HG02943 (cell line): ENCODE measurements at regions not wholly inside any gene's neighbourhood (a gene's known extent, or its start where the extent isn't known, plus 50 kb on each side); places are given as distances from the start of the nearest gene placed in this dataset.

Source experiments
- ATAC-seq: cut with Tn5 transposase; IDR thresholded peaks from one replicate; pipeline ENCODE4 v1.9.1; 2021; ENCODE audit warnings: mild to moderate bottlenecking, low read depth, moderate library complexity; ENCODE audit not compliant: unreplicated experiment

DNA sequence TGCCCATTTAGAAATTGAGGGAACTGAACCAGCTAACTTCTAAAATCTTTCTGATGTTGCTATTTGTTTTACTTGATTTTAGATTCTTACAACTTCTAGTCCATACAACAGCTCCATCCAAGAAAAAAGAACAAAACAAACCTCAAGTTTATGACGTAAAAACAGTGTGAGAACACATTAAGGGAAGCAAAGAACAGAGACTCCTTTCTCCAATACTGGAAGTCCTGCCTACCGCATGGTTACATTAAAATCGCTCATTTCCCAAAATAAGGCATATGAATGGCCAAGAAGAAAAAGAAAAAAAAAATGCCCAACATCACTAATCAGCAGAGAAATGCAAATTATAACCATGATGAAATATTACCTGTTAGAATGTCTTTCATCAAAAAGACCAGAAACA is 110.0 kb downstream of the TRIB2 start:
- no peak for ATAC-seq

DNA sequence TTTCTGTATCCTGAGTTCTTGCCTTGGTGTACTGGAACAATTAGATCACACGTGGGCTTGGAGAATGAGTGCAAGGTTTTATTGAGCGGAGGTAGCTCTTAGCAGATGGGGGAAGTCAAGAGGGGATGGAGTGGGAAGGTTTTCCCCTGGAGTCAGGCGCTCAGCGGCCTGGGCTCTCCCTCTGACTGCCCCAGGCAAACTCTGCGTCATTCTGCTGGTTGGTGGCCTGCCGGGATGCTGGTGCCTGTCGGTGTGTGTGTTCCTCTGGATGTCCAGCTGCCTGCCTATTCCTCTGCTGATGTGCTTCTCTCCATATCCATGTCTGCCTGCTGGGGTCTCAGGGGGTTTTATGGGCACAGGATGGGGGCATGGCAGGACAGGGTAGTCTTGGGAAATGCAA is 111.0 kb downstream of the TRIB2 start:
- ATAC-seq = no peak

DNA sequence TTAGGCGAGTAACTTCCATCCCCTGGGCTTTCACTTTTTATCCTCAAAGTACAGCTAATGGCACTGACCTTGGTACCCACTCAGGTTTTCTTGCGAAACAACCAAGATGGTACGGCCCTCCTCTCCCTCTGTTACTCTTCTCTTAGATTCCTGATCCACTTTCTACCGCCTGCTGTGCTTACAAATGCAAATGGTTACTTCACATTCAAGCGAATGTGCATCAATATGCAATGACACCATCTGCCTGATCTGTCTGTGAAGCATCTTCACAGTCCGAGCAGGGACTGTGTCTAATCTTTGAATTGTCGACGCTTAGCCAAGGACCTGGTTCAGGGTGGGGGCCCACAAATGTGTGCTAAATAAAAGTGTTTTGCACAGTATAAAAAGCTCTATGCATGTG is 112.2 kb downstream of the TRIB2 start:
- no peak for ATAC-seq

DNA sequence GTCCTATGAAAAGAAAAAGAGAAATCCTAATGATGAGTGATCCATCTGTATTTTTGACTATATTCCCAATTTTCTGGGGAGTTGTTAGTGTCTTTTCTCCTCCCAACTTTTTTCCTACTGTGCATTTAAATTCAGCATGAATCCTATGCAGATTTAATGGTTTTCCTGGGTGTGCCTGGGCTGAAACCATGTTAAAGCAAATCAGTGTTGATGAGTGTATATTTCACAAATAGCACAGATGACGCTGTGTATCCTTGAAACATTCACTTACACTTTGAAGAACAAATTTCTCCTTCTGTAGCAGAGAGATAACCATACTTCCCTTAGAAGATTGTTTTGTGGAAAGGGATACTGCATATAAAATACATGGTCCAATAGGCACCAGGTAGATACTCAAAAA is 114.3 kb downstream of the TRIB2 start:
- ATAC-seq = no peak

DNA sequence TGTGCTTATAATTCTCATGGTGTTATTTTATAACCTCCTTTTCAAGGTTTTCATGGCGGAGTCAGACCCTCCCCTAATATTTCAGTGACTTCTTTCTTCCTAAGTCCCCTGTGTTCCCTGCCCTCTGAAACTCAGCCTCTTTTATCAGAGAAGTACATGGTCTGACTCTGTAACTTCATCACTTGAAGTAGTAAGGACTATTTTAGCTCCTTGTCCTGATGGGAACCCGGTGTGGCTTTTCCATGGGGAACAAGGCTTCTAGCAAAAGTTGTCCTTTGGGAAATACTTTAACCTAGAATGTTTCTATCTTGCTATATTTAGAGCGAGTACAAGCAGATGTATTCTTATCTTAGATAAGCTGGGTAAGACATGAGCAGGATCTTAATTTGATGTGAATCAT is 117.5 kb downstream of the TRIB2 start:
- no peak for ATAC-seq

DNA sequence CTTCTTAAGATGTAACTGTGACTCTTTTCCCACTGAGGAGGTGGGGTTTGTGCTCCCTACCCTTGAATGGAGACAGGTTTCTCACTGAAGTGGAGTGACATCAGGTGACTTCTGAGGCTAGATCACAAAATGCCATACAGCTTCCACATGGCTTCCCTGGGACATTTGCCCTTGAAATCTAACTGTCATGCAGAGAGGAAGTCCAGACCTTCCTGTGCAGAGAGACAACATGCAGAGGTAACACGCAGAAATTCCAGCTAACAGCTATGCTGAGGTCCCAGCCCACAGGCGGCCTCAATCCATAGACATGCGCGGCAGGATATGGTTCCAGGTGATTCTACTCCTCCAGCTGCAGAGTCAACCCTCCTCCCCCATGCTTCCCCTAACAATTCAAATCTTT is 119.0 kb downstream of the TRIB2 start:
- no peak for ATAC-seq

DNA sequence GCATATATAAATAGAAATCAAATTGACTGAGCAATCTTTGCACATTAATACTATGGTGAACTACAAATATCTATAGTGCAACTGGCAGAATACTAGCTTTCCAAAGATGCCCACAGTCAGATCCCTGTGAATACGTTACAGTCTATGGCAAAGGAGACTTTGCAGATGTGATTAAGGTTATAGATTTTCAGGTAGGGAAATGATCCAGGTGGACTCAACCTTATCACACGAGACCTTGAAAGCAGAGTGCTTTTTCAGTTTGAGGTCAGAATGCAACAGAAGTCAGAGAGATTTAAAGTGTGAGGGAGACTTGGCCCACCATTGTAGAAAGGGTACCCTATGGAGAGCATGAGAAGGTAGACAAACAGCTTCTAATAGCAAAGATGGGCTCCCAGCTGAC is 122.6 kb downstream of the TRIB2 start:
- no peak for ATAC-seq

DNA sequence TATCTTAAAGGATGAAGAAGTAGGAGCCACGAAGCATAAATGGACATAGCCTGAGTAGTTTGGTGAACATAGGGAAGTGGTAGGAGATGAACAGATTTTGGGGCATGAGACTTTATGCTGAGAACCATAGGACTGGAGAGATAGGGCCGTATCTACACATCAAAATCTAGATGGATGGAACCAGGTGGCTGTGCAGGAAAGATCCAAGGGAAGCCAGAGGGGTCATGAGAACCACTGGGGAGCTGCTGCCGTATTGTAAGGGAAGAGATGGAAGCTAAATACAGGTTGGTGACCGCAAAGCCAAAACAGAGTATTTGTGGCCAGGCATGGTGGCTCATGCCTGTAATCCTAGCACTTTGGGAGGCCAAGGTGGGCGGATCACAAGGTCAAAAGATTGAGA is 124.3 kb downstream of the TRIB2 start:
- no peak for ATAC-seq

DNA sequence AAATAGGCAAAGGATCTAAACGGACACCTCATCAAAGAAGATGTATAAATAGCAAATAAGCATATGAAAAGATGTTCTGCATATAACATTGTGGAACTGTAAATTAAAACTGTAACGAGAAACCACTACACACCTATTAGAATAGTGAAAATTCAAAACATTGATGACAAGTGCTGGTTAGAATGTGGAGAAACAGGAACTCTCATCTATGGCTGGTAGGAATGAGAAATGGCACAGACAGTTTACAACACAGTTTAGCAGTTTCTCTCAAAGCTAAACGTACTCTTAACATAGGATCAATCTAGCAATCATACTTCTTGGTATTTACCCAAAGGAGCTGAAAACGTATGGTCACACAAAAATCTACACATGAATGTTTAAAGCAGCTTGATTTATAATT is 126.2 kb downstream of the TRIB2 start:
- no peak for ATAC-seq

DNA sequence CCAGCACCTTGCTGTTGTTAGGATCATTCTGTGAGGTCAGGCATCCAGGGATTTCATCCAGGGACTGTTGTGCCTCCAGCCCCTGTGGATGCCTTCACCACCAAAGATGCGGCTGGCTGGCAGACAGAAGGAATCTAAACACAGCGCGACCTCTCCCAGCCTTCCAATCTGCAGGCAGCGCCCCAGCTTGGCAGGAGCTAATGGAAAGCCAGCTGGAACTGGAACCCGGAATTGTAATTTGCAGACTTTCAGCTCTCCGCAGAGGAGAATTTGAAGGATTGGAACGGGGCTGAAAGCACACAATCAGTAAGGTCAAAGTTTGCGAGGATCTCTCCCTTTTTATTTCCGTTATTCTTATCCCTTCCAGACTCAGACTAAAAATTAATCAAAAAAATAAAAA is 127.8 kb downstream of the TRIB2 start:
- no peak for ATAC-seq

DNA sequence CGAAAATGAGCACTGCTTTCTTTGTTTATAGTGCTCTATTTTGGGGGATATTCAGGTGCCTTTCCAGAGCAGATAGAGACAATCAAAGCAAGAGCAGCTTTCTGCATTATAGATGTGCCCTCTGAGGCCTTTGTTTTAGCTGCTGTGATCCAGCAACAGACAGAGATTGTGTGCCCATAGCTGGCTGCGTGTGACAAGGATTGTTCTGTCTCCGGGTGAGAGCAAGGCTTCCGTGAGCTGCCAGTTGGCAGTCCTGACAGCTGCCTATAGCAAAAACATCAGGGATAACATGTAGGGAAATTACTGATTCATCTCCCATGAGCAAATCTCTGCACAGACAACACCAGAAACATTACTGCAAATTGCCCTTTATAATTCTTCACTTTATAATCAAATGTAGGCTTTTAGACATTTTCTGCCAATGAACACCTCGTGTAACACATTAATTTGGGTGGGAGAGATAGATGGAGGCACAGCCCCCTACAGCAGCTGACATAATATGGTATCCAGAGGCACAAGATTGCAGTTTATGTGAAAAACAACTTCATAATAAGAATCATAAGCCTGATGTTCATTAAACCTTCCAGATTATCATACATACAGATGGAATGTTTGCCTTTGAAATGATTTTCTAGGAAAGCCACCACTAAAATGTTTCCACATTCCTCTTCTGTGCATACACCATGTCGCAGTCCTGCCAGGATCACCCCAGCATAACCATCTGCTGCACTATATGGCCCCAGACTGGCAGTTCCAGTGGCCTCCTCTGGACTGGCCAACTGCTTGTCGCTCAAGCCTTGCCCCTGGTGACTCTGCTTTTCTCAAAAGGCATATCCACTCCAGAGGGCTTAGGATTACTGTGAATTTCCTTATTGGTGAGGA is 131.2 kb downstream of the TRIB2 start:
- no peak for ATAC-seq

DNA sequence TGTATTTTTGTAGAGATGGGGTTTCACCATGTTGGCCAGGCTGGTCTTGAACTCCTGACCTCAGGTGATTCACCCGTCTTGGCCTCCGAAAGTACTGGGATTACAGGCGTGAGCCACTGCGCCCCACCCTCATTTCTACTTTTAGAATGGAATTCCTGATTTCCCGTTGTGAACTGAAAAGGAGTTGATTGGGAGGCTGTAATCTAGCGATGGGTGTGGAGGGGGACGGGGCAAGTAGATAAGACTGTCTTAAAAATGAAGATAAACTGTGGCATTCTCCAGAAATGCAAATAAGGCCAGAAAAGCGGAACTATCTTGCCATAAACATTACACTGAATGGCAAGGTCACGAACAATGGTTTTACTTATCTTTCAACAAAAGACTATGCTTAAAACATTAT is 135.4 kb downstream of the TRIB2 start:
- ATAC-seq = no peak

DNA sequence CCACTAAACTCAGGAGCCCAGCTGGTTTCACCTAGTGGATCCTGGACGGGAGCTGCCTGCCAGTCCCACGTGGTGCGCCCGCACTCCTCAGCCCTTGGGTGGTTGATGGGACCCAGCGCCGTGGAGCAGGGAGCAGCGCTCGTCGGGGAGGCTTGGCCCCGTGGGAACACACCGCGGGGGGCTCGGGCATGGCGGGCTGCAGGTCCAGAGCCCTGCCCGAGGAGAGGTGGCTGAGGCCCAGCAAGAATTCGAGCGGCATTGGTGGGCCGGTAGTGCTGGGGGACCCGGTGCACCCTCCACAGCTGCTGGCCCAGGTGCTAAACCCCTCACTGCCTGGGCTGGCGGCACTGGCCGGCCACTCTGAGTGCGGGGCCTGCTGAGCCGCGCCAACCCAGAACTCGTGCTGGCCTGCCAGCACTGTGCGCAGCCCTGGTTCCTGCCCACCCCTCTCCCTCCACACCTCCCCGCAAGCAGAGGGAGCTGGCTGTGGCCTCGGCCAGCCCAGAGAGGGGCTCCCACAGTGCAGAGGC is 137.3 kb downstream of the TRIB2 start:
- ATAC-seq = no peak

DNA sequence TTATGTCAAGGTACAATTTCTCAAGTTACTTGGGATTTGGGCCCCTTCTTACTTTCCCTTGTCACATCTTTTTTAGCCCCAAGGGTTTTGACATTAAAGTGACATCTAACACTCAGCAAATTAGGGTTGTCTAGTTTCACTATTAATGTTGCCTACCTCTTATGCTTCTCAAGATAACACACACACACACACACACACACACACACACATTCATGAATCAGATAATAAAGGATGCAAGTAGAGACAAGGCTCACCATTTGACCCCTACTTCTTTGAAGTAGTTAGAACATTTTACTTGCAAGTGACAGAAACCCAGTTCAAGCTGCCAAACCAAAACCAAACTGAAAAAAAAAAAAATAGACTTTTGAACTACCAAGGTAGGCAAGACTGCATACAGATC is 138.8 kb downstream of the TRIB2 start:
- ATAC-seq = no peak

DNA sequence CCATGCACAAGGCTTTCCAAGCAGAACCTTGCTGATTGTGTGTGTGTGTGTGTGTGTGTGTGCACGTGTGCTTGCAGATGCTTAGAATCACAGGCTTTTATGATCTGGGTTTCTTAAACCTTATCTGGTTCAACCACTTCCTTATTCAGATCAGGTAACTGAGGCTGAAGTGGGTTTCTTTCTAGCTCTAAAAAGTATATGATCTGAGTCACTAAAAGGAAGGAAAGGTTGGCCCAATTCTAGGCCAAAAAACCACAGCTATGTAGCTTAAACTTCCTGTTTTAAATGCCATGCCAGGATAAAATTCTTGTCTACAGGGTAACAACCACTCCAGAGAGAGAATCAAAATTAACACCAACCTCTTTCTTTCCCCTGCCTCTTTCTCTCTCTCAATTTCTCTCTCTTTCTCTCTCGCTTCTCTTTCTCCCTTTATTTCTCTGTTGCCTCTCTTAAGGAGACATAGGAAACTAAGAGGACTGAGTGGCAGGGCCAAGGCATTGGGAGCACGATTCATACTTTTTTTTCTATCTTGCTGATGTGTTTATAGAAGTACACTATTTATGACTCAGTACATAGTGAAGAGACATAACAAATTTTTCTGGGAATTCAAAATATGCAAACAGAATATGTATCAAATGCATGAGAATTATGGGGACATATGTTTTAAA is 140.3 kb downstream of the TRIB2 start:
- ATAC-seq = no peak

DNA sequence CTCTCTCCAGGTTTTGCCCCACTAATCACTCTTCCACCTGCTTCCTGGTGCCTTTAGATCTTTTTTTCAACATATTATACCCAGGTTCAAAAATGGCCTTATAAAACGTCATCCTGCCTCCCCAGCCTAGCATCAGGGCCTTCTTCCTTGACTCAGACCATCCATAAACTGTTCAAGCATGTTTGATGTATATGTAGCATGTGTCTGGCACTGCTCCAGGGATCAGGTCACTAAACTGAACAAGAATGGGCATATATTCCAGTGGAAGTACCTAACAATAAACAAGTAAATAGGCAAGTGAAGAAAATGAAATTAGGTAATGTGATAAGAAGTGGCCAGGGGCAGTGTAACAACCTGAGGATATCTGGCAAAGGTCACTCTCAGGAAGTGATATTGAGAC is 141.2 kb downstream of the TRIB2 start:
- no peak for ATAC-seq

DNA sequence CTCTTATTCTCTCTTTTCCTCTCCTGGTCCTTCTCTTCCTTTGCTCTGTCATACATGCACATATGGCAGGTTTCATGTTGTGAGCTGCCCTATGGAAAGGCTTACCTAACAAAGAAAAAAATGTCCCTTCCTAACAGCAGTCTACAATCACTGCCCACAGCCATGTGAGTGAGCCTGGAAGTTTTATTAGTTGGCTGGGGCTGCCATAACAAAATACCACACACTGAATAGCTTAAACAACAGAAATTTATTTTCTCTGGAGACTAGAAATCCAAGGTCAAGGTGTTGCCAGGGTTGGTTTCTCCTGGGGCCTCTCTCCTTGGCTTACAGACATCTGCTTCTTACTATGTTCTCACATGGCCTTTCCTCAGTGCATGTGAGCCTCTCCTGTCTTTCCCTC is 142.1 kb downstream of the TRIB2 start:
- ATAC-seq = no peak

DNA sequence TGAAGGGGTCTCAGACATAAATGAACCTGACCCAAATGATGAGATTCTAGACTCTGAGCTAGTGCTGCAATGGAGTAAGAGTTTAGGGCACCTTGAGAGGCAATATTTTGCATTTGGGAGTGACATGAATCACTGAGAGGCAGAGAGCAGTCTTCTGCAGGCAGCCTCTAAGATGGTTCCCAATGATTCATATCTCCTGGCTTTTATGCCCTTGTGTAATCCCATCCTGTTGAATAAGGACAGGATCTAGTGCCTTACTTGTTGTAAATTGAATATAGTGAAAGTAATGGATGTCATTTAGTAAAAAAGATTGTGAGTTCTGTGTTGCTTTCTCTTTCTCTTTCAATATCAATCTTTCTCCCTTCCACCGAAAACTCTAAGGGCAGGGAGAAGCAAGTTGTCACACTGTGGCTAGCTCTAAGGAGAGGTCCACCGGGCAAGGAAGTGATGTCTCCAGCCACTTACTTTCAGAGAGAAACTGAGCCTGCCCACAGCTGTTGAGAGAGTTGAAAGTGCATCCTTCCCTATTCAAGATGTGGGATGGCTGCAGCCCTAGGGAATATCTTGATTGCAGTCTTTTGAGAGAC is 144.7 kb downstream of the TRIB2 start:
- no peak for ATAC-seq

DNA sequence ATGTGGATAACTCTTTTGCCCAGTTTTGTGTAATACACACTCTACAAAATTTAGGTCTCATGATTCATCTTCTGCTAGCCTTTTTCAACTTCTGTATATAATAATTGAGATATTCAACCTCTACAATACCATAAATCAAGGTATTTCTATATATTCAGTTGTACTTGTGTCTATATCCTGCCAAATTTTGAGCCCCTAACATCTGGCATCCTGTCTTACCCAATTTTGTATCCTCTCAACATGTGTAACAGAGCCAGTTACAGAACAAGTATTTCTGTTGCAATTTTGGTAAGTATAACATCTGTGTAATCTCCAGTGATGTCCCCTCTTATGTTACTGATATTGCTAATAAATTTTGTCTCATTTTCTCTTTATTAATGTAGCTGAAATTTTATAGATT is 145.8 kb downstream of the TRIB2 start:
- ATAC-seq = no peak

DNA sequence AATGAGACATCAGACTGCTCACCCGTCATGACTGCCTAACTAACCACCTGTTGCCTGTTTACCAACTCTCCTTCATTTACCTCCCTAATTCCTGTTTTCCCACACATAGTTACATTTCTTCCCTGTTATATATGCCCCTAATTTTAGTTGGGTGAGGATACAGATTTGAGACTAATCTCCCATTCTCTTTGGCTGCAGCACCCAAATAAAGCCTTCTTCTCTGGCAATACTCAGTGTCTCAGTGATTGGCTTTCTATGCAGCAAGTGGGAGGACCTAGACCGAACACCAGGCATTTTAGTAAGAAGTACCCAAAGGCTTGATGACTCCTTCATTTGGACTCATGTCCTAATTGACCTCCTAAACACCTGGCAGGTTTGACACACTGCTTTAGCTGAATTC is 147.2 kb downstream of the TRIB2 start:
- no peak for ATAC-seq

DNA sequence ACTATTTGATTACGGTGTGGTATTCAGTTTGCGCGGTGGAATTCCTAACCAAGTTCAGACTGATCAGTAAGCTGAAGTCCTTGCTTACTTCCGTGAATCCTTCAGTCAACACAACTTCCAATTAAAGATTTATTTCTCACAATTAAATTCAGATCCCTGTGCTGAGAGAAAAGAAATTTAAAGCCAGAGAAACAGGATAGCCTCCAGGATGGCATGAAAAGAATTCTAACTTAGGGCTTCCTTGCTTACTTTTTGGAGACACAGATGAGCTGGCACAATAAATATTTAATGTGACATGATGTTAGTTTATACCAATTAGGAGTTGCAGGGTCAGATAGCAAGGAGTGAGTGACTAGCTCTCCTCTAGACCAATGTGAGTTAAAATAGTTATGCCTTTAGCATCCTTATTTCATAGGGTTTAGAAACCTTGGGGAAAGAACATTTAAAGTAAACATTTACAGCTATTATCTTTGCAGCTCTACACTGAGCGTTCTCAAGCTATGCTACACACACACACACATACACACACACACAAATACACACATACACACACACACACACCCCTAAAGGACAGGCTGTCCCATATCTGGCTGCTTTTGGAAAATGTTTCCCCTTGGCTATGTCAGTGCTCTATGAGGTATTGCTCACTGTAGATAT is 151.0 kb downstream of the TRIB2 start:
- ATAC-seq = no peak
